SK-N-SH treated with all-trans-retinoic acid at 6 μM for 48 hours (cell line): ENCODE measurements at regions not wholly inside any gene's neighbourhood (a gene's known extent, or its start where the extent isn't known, plus 50 kb on each side); places are given as distances from the start of the nearest gene placed in this dataset.

Source experiments
- ATAC-seq: fragments of 200-7000 bp; cut with Tn5 transposase; 3 replicates; pipeline ENCODE4 v1.9.1; 2020; ENCODE audit warnings: mild to moderate bottlenecking, moderate library complexity
- ARNTL ChIP-seq: fragments of 450-650 bp; formaldehyde crosslinking; IDR thresholded peaks from 2 replicates; pipeline ENCODE4 v1.5.0; 2020; ENCODE audit warnings: low read depth, mild to moderate bottlenecking, moderate library complexity, borderline replicate concordance
- BACH2 ChIP-seq: fragments of 250-450 bp; sonication (Bioruptor Pico); IDR thresholded peaks from 2 replicates; pipeline ENCODE4 v1.9.0; 2021; ENCODE audit warnings: mild to moderate bottlenecking, borderline replicate concordance
- CREB5 ChIP-seq: fragments of 250-450 bp; sonication (Bioruptor Pico); IDR thresholded peaks from 2 replicates; pipeline ENCODE4 v1.5.1; 2020; ENCODE audit warnings: low read depth, mild to moderate bottlenecking, moderate library complexity
- CSDC2 ChIP-seq: fragments of 250-450 bp; sonication (Bioruptor Pico); IDR thresholded peaks from 2 replicates; pipeline ENCODE4 v1.5.0; 2020; ENCODE audit warnings: mild to moderate bottlenecking, moderate library complexity
- CSRNP3 ChIP-seq: fragments of 250-450 bp; sonication (Bioruptor Pico); IDR thresholded peaks from 2 replicates; pipeline ENCODE4 v1.5.1; 2021; ENCODE audit warnings: mild to moderate bottlenecking, moderate library complexity
- ESRRG ChIP-seq: fragments of 250-450 bp; sonication (Bioruptor Pico); IDR thresholded peaks from 2 replicates; pipeline ENCODE4 v1.6.1; 2021; ENCODE audit warnings: mild to moderate bottlenecking
- GLIS3 ChIP-seq: fragments of 250-450 bp; sonication (Bioruptor Pico); IDR thresholded peaks from 2 replicates; pipeline ENCODE4 v1.5.0; 2020; ENCODE audit warnings: mild to moderate bottlenecking, moderate library complexity
- ISL1 ChIP-seq: fragments of 250-450 bp; sonication (Bioruptor Pico); IDR thresholded peaks from 2 replicates; pipeline ENCODE4 v2.1.2; 2022; ENCODE audit warnings: mild to moderate bottlenecking, moderate library complexity
- PATZ1 ChIP-seq: fragments of 250-450 bp; sonication (Bioruptor Pico); IDR thresholded peaks from 2 replicates; pipeline ENCODE4 v1.8.0; 2020; ENCODE audit warnings: mild to moderate bottlenecking, moderate library complexity, borderline replicate concordance
- POU6F1 ChIP-seq: fragments of 250-450 bp; sonication (Bioruptor Pico); IDR thresholded peaks from 2 replicates; pipeline ENCODE4 v1.8.0; 2021; ENCODE audit warnings: low read depth, mild to moderate bottlenecking, moderate library complexity, borderline replicate concordance
- PPARA ChIP-seq: fragments of 250-450 bp; sonication (Bioruptor Pico); IDR thresholded peaks from 2 replicates; pipeline ENCODE4 v1.5.0; 2020; ENCODE audit warnings: mild to moderate bottlenecking, borderline replicate concordance
- RARB ChIP-seq: fragments of 250-450 bp; sonication (Bioruptor Pico); IDR thresholded peaks from 2 replicates; pipeline ENCODE4 v1.8.0; 2021; ENCODE audit warnings: mild to moderate bottlenecking, moderate library complexity
- SNAI2 ChIP-seq: fragments of 250-450 bp; sonication (Bioruptor Pico); IDR thresholded peaks from 2 replicates; pipeline ENCODE4 v1.5.0; 2020; ENCODE audit warnings: mild to moderate bottlenecking, moderate library complexity
- TCF4 ChIP-seq: fragments of 250-450 bp; sonication (Bioruptor Pico); IDR thresholded peaks from 2 replicates; pipeline ENCODE4 v1.8.0; 2021; ENCODE audit warnings: mild to moderate bottlenecking, moderate library complexity, borderline replicate concordance
- TOX ChIP-seq: fragments of 250-450 bp; sonication (Bioruptor Pico); IDR thresholded peaks from 2 replicates; pipeline ENCODE4 v1.8.0; 2021; ENCODE audit warnings: mild to moderate bottlenecking, moderate library complexity, borderline replicate concordance
- TSHZ2 ChIP-seq: fragments of 250-450 bp; sonication (Bioruptor Pico); IDR thresholded peaks from 2 replicates; pipeline ENCODE4 v1.5.0; 2020; ENCODE audit warnings: mild to moderate bottlenecking, moderate library complexity
- ZC3H10 ChIP-seq: fragments of 250-450 bp; sonication (Bioruptor Pico); IDR thresholded peaks from 2 replicates; pipeline ENCODE4 v1.5.1; 2021; ENCODE audit warnings: mild to moderate bottlenecking, moderate library complexity
- ZFP3 ChIP-seq: fragments of 250-450 bp; sonication (Bioruptor Pico); IDR thresholded peaks from 2 replicates; pipeline ENCODE4 v1.5.0; 2020; ENCODE audit warnings: mild to moderate bottlenecking, moderate library complexity
- ZFP30 ChIP-seq: fragments of 450-650 bp; formaldehyde crosslinking; IDR thresholded peaks from 2 replicates; pipeline ENCODE4 v1.5.0; 2022; ENCODE audit warnings: mild to moderate bottlenecking, moderate library complexity
- ZNF565 ChIP-seq: fragments of 450-650 bp; formaldehyde crosslinking; conservative IDR thresholded peaks from 2 replicates; pipeline ENCODE4 v1.5.0; 2020; ENCODE audit warnings: low read depth, mild to moderate bottlenecking, moderate library complexity
- ZNF70 ChIP-seq: fragments of 450-650 bp; formaldehyde crosslinking; IDR thresholded peaks from 2 replicates; pipeline ENCODE4 v1.5.0; 2020; ENCODE audit warnings: mild to moderate bottlenecking, moderate library complexity
- ZNF8 ChIP-seq: fragments of 450-650 bp; formaldehyde crosslinking; IDR thresholded peaks from 2 replicates; pipeline ENCODE4 v1.5.0; 2020; ENCODE audit warnings: mild to moderate bottlenecking, moderate library complexity

- TF ChIP-seq ESRRG (CRISPR knock-in tag) (no peak), ZNF70 (CRISPR knock-in tag) (no peak), ARNTL (CRISPR knock-in tag) (no peak), TOX (CRISPR knock-in tag) (no peak), GLIS3 (no peak), BACH2 (CRISPR knock-in tag) (no peak)
- no peak for ATAC-seq
These were observed 98.3 kb upstream of the NWD2 start for GRCh38 chr4:37146260-37146659.

- TF ChIP-seq PATZ1 (no peak), CSRNP3 (CRISPR knock-in tag) (no peak), CSDC2 (no peak), TCF4 (no peak), POU6F1 (no peak), BACH2 (CRISPR knock-in tag) (no peak), GLIS3 (no peak), ZNF70 (CRISPR knock-in tag) (no peak), ZFP3 (no peak), SNAI2 (CRISPR knock-in tag) (no peak), ZNF565 (no peak), ZFP30 (CRISPR knock-in tag) (no peak), ZC3H10 (no peak), TSHZ2 (no peak), ARNTL (CRISPR knock-in tag) (no peak)
These were observed 86.9 kb upstream of the NWD2 start for GRCh38 chr4:37157476-37158167.

GRCh38 chr4:37160653-37161052 is 83.9 kb upstream of the NWD2 start:
- no peak for ATAC-seq
- TF ChIP-seq POU6F1: no peak
- no peak for TF ChIP-seq TSHZ2
- TF ChIP-seq ZC3H10: no peak
- TF ChIP-seq PATZ1: no peak
- TF ChIP-seq CSDC2: no peak
- TF ChIP-seq CREB5 (CRISPR knock-in tag): no peak
- TF ChIP-seq BACH2 (CRISPR knock-in tag): no peak
- no peak for TF ChIP-seq ISL1 (CRISPR knock-in tag)
- TF ChIP-seq RARB: no peak
- no peak for TF ChIP-seq ESRRG (CRISPR knock-in tag)
- TF ChIP-seq ZNF70 (CRISPR knock-in tag): no peak
- no peak for TF ChIP-seq PPARA (CRISPR knock-in tag)
- no peak for TF ChIP-seq ZNF565
- no peak for TF ChIP-seq SNAI2 (CRISPR knock-in tag)
- TF ChIP-seq ZNF8 (CRISPR knock-in tag): no peak

More at GRCh38 chr4:37157476-37158167, 86.9 kb upstream of the NWD2 start:
- ATAC-seq: no peak
